ENCODE measurements at regions not wholly inside any gene's neighbourhood (a gene's known extent, or its start where the extent isn't known, plus 50 kb on each side); places are given as distances from the start of the nearest gene placed in this dataset.
"Not testable (repeated sequence)": the region's sequence is repeated elsewhere in the genome, so short reads cannot be mapped to it uniquely, and the experiment has no call there.

DNA sequence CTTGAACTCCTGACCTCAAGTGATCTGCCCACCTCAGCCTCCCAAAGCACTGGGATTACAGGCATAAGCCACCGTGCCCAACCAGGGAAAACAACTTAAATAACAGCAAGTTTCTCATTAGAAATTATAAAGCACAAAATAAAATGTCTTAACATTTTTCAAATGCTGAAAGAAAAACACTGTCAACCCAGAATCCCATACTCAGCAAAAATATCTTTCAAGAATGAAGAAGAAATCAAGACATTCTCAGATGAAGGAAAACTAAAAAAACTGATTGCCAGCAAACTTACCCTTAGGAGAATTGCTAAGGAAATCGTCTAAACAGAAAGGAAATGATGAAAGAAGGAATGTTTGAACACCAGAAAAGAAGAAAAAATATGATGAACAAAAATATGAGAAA lies 191.1 kb upstream of the NR5A2 start:
- Histone ChIP-seq H3K79me2 (ENCODE audit: insufficient read depth, low read length) (no peaks in the 10 kb centered on the region), H4K20me1 (ENCODE audit: insufficient read depth, low read length) (no peaks in the 10 kb centered on the region), H3K27ac (ENCODE audit: low read length) (no peak overlapping the region), H3K9ac (ENCODE audit: low read depth, low read length) (no peak overlapping the region), H3K4me3 (ENCODE audit: low read depth in 1 of 2, low read length in 2 of 2) (no peak overlapping the region), H3K4me1 (ENCODE audit: insufficient read depth, low read length) (peaks cover 6% of the 10 kb centered on the region), H3K9me3 (ENCODE audit: insufficient read depth, low read length, severe bottlenecking) (no peaks in the 10 kb centered on the region), H3K27me3 (ENCODE audit: insufficient read depth, low read length, poor library complexity) (peaks cover 6% of the 10 kb centered on the region), H2AFZ (ENCODE audit: low read depth, low read length) (no peak overlapping the region), H3K36me3 (ENCODE audit: insufficient read depth, low read length) (no peaks in the 10 kb centered on the region), H3K4me2 (ENCODE audit: insufficient read depth, low read length) (no peak overlapping the region)
- TF ChIP-seq, protein P1, sequence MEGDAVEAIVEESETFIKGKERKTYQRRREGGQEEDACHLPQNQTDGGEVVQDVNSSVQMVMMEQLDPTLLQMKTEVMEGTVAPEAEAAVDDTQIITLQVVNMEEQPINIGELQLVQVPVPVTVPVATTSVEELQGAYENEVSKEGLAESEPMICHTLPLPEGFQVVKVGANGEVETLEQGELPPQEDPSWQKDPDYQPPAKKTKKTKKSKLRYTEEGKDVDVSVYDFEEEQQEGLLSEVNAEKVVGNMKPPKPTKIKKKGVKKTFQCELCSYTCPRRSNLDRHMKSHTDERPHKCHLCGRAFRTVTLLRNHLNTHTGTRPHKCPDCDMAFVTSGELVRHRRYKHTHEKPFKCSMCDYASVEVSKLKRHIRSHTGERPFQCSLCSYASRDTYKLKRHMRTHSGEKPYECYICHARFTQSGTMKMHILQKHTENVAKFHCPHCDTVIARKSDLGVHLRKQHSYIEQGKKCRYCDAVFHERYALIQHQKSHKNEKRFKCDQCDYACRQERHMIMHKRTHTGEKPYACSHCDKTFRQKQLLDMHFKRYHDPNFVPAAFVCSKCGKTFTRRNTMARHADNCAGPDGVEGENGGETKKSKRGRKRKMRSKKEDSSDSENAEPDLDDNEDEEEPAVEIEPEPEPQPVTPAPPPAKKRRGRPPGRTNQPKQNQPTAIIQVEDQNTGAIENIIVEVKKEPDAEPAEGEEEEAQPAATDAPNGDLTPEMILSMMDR (IDR thresholded peaks at IDR 0.05; ENCODE audit: borderline replicate concordance, extremely low read depth, low read length, poor library complexity, severe bottlenecking) = no peak
- no peak for TF ChIP-seq EZH2 (IDR thresholded peaks at IDR 0.05; ENCODE audit: borderline replicate concordance, low read depth, low read length, severe bottlenecking)
- ATAC-seq (ENCODE audit: insufficient read depth, low read depth) (no peak), DNase-seq (no peak)

DNA sequence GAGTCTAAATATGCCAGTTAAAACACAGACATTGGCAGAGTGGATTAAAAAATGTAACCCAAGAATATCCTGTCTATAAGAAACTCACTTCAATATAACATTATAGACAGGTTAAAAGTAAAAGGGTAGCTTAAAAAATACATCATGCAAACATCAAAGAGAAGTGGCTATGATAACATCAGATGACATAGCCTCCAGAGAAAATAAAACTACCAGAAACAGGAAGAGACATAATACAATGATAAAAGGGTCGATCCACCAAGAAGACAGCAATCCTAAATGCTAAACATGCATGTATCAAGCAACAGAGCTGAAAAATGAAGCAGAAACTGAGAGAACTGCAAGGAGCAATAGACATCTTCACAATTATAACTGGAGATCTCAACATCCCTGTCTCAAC lies 190.2 kb upstream of the NR5A2 start:
- Histone ChIP-seq H3K27ac (ENCODE audit: low read length) (no peak overlapping the region), H4K20me1 (ENCODE audit: insufficient read depth, low read length) (no peaks in the 10 kb centered on the region), H3K4me3 (ENCODE audit: low read depth in 1 of 2, low read length in 2 of 2) (no peak overlapping the region), H3K4me2 (ENCODE audit: insufficient read depth, low read length) (no peak overlapping the region), H3K36me3 (ENCODE audit: insufficient read depth, low read length) (no peaks in the 10 kb centered on the region), H3K9me3 (ENCODE audit: insufficient read depth, low read length, severe bottlenecking) (no peaks in the 10 kb centered on the region), H3K4me1 (ENCODE audit: insufficient read depth, low read length) (peaks cover 6% of the 10 kb centered on the region), H3K27me3 (ENCODE audit: insufficient read depth, low read length, poor library complexity) (peaks cover 6% of the 10 kb centered on the region), H3K9ac (ENCODE audit: low read depth, low read length) (no peak overlapping the region), H3K79me2 (ENCODE audit: insufficient read depth, low read length) (no peaks in the 10 kb centered on the region), H2AFZ (ENCODE audit: low read depth, low read length) (no peak overlapping the region)
- no peak for DNase-seq
- TF ChIP-seq, protein P1 (IDR thresholded peaks at IDR 0.05; ENCODE audit: borderline replicate concordance, extremely low read depth, low read length, poor library complexity, severe bottlenecking) = no peak
- TF ChIP-seq EZH2 (IDR thresholded peaks at IDR 0.05; ENCODE audit: borderline replicate concordance, low read depth, low read length, severe bottlenecking) = no peak
- ATAC-seq (ENCODE audit: insufficient read depth, low read depth) = no peak

DNA sequence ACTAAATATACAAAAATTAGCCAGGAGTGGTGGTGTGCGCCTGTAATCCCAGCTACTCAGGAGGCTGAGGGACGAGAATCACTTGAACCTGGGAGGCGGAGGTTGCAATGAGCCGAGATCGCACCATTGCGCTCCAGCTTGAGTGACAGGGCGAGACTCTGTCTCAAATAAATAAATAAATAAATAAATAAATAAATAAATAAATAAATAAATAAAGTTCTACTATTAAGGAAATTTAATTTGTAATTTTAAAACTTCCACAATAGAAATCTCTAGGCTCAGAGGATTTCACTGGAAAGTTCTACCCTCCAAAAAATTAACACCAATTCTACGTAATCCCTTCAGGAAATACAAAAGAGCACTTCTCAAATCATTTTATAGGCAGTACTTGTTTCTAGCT lies 187.9 kb upstream of the NR5A2 start:
- ATAC-seq (ENCODE audit: insufficient read depth, low read depth); H2AFZ ChIP-seq (ENCODE audit: low read depth, low read length); H3K27me3 ChIP-seq (ENCODE audit: insufficient read depth, low read length, poor library complexity); H3K9ac ChIP-seq (ENCODE audit: low read depth, low read length); DNase-seq; H3K4me2 ChIP-seq (ENCODE audit: insufficient read depth, low read length); H3K9me3 ChIP-seq (ENCODE audit: insufficient read depth, low read length, severe bottlenecking); H3K27ac ChIP-seq (ENCODE audit: low read length); H3K79me2 ChIP-seq (ENCODE audit: insufficient read depth, low read length); H3K4me1 ChIP-seq (ENCODE audit: insufficient read depth, low read length); H3K4me3 ChIP-seq (ENCODE audit: low read depth in 1 of 2, low read length in 2 of 2); H3K36me3 ChIP-seq (ENCODE audit: insufficient read depth, low read length); H4K20me1 ChIP-seq (ENCODE audit: insufficient read depth, low read length): not testable (repeated sequence)

DNA sequence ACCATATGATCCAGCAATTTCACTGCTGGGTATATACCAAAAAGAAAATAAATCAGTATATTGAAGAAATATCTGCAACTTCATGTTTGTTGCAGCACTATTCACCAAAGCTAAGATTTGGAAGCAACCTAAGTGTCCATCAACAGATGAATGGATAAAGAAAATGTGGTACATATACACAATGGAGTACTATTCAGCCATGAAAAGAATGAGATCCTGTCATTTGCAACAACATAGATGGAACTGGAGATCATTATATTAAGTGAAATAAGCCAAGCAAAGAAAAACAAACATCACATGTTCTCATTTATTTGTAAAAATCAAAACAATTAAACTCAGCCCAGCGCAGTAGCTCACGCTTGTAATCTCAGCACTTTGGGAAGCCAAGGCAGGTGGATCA lies 184.4 kb upstream of the NR5A2 start:
- H3K27me3 ChIP-seq (ENCODE audit: insufficient read depth, low read length, poor library complexity); H2AFZ ChIP-seq (ENCODE audit: low read depth, low read length); H4K20me1 ChIP-seq (ENCODE audit: insufficient read depth, low read length); H3K9ac ChIP-seq (ENCODE audit: low read depth, low read length); DNase-seq; H3K27ac ChIP-seq (ENCODE audit: low read length); H3K4me1 ChIP-seq (ENCODE audit: insufficient read depth, low read length); H3K4me3 ChIP-seq (ENCODE audit: low read depth in 1 of 2, low read length in 2 of 2); ATAC-seq (ENCODE audit: insufficient read depth, low read depth); H3K9me3 ChIP-seq (ENCODE audit: insufficient read depth, low read length, severe bottlenecking); H3K79me2 ChIP-seq (ENCODE audit: insufficient read depth, low read length); H3K36me3 ChIP-seq (ENCODE audit: insufficient read depth, low read length); H3K4me2 ChIP-seq (ENCODE audit: insufficient read depth, low read length): not testable (repeated sequence)

Data from DND-41 (cell line).